ENCODE measurements at regions not wholly inside any gene's neighbourhood (a gene's known extent, or its start where the extent isn't known, plus 50 kb on each side); places are given as distances from the start of the nearest gene placed in this dataset.
"Not testable (repeated sequence)": the region's sequence is repeated elsewhere in the genome, so short reads cannot be mapped to it uniquely, and the experiment has no call there.

DNA sequence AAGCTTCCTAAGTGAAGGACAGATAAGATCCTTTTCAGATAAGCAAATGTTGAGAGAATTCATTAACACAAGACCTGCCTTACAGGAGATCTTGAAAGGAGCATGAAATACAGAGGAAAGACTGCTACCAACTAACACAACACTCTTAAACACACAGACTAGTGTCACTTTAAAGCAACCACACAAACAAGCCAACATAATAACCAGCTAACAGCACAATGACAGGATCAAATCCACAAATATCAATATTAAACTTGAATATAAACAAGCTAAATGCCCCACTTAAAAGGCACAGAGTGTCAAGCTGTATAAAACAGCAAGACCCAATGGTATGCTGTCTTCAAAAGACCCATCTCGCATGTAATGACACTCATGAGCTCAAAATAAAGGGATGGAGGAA, 70.8 kb upstream of the HMGXB4 start:
- DNase-seq, result no peak

DNA sequence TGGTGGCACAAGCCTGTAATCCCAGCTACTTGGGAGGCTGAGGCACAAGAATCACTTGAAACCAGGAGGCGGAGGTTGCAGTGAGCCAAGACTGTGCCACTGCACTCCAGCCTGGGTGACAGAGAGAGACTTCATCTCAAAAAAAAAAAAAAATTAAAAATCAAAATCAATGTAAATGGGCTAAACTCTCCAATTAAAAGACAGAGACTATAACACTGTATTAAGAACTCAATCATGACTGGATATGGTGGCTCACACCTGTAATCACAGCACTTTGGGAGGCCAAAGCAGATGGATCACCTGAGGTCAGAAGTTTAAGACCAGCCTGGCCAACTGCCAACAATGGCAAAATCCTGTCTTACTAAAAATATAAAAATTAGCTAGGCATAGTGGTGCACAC, 68.4 kb upstream of the HMGXB4 start:
- DNase-seq, result not testable (repeated sequence)

DNA sequence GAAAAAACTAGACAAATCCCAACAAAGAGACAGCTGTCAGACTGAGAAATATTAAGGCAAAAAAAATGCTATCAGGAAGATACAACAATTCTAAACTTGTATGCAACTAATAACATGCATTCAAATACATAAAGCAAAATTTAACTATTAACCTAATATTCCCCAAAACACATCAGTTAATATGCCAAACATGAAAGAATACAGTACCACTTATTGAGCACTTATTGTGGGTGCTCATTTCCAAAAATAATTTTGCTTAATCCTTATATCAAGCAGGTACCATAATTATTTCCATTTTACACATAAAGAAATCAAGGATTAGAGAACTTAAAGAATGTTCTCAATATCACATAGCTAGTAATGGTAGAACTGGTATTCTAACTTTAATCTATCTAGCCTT, 67.7 kb upstream of the HMGXB4 start:
- DNase-seq, result no peak

GRCh38 chr22:35191412-35191811, 65.9 kb upstream of the HMGXB4 start:
- DNase-seq, result no peak

GRCh38 chr22:35192129-35192918, 65.0 kb upstream of the HMGXB4 start:
- no peak for DNase-seq

DNA sequence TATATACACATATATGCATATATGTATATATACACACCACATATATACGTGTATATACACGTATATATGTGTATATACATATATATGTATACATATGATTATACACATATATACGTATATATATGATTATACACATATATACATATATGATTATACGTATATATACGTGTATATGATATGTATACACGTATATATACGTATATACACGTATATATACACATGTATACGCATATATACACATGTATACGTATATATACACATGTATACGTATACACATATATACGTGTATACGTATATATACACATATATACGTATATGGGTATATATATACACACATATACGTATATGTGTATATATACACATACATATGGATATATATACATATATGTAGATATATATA, 62.1 kb upstream of the HMGXB4 start:
- DNase-seq, result no peak

DNA sequence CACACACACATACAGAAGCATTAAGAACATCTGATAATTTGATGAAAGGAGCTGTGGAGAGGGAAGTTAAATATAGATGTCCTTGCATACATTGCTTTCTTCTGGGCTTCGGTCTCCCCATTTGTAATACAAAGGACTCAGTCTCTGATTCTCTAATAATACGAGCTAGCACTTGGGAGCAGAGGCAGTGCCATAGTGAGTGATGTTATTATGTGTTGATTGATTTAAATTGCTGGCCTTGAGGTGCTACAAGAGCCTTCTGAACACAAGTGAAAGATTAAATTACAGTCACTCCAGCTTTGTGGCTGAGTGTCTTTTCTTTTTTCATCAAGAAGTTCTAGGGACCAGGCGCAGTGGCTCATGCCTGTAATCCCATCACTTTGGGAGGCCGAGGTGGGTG, 61.5 kb upstream of the HMGXB4 start:
- no peak for DNase-seq

DNA sequence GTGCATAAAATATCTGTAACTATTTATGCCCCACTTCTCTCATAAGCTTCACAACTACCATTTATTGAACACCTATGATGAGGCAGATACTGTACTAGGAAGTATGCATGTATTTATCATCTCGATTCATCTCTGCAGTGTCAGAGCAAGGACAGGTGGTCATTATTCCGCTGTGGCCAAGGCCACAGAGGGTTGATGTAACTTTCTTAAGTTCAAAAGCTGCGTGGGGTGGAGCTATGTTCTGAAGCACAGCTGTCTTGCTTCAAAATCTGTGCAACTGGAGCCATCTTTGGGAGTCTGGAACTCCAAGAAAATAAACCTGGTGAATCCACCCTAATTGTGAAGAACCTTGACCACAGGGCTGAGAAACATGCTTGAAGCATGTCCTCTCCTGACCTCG, 60.2 kb upstream of the HMGXB4 start:
- DNase-seq, result no peak

DNA sequence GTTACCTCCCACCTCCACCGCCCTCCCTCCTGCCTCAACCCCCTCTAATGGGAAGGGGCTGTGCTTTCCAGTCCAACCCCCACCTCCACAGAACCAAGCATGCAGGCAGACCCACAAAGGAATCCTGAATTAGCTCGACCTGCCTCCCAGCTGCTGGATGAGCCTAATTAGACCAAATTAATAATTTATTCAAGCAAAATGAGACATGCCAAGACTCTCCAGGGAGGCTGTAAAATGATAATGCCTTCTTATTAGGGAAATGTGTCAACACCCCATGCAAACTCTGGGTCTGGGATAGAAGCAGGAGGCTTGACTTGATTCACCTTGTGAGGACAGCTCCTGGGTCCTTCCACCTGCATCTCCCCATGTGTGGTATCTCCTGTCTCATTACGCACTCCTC, 59.4 kb upstream of the HMGXB4 start:
- DNase-seq, result no peak

DNA sequence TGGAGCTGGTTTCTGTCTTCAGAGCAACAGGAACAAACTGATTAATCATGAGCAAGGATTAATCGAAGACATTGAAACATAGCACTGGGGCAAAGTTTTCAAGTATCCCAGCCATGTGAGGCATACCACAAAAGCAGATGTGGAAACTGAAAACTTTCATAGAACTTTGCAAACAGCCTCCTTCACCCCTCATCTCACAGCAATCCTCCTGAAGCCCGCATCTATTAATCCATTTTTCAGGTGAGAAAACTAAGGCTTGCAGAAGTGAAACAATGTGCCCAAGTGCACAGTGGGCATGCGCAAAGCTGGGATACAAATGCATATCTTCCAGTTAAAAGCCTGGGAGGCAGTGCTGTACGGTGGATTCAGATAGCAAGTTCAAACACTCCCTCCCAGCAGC, 58.6 kb upstream of the HMGXB4 start:
- no peak for DNase-seq

DNA sequence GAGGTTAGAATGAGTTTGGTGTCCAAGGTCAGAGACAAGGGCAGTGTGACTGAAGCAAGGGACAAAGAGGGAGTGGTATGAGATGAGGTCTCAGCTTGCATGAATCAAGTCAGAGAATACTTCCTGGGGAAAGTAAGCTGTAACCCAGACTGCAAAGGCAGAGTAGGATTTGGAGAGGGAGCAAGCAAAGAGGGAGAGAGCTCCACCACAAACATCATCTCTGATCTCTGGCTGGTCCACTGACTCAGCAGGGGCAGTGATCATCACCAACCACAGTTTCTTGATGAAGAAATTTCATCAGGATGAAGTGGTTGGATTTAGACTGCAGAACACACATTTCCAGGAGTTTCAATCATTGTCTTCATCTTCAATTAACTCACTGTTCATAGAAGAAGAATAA, 54.9 kb upstream of the HMGXB4 start:
- no peak for DNase-seq

DNA sequence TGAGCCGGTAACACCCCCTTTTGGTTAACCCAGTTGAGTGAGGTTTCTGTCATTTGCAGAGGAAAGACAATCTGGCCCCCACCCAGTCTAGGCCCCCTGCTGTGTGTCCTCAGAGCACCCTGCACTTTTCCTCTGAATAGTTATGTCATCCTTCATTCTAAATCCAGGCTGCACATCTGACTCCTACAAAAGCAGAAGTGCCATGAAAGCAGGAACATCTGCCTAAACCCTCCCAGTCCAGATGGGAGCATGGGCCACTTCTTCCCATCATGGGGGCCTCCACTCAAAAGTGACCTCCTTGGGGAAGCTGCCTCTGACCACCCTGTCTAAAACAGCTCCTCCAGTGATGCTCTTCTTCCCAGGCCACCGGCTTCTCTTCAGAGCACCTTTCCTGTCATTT, 53.7 kb upstream of the HMGXB4 start:
- DNase-seq, result no peak

GRCh38 chr22:35204807-35205775, 52.2 kb upstream of the HMGXB4 start:
- no peak for DNase-seq

GRCh38 chr22:35205961-35206360, 51.3 kb upstream of the HMGXB4 start:
- DNase-seq, result no peak

- DNase-seq, result no peak
These were observed 50.4 kb upstream of the HMGXB4 start for GRCh38 chr22:35206889-35207288.
